Stomach (tissue), 4 donors: ENCODE measurements at regions not wholly inside any gene's neighbourhood (a gene's known extent, or its start where the extent isn't known, plus 50 kb on each side); places are given as distances from the start of the nearest gene placed in this dataset.

Experiments
- EP300 ChIP-seq: sonication (generic); formaldehyde crosslinking; IDR thresholded peaks from one replicate; pipeline ENCODE4 v1.6.1; 2017; ENCODE audit warnings: antibody characterized with exemption
- TF ChIP-seq, protein P1 (sequence below), 7 experiments: fragments of 450-650 bp in 4 of 7; fragments of 200-600 bp in 3 of 7; sonication (generic) in 3 of 7; IDR thresholded peaks; one replicate each; pipeline ENCODE4 v1.5.1; 2016 to 2019; ENCODE audit warnings: antibody characterized with exemption in 7 of 7, control low read depth in 2 of 7, mild to moderate bottlenecking in 1 of 7

DNA sequence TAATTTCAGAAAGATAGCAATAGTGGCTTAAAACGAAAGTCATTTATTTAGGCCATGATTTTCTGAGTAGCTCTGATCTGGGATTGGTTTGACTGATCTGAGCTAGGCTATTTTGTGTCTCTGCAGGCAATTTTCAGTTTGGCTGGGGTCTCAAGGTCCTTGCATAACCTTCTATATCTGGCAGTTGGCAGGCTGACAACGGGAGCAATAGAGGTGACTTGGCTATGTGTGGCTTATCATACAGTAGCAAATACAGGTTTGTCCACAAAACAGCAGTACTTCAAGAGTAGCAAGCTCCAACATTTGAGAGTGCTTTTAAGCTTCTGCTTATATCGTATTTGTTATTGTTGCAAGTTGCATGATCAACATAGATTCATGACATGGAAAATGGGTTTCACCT lies 1167.3 kb upstream of the CELF2 start:
- TF ChIP-seq, protein P1, sequence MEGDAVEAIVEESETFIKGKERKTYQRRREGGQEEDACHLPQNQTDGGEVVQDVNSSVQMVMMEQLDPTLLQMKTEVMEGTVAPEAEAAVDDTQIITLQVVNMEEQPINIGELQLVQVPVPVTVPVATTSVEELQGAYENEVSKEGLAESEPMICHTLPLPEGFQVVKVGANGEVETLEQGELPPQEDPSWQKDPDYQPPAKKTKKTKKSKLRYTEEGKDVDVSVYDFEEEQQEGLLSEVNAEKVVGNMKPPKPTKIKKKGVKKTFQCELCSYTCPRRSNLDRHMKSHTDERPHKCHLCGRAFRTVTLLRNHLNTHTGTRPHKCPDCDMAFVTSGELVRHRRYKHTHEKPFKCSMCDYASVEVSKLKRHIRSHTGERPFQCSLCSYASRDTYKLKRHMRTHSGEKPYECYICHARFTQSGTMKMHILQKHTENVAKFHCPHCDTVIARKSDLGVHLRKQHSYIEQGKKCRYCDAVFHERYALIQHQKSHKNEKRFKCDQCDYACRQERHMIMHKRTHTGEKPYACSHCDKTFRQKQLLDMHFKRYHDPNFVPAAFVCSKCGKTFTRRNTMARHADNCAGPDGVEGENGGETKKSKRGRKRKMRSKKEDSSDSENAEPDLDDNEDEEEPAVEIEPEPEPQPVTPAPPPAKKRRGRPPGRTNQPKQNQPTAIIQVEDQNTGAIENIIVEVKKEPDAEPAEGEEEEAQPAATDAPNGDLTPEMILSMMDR (IDR thresholded peaks at IDR 0.05) = no peak
- TF ChIP-seq EP300 = no peak
